Astrocyte (in vitro differentiated cells and primary cell): ENCODE measurements at regions not wholly inside any gene's neighbourhood (a gene's known extent, or its start where the extent isn't known, plus 50 kb on each side); places are given as distances from the start of the nearest gene placed in this dataset.
A peak's percentile ranks its signal among the peaks of the same experiment; 100 is the strongest.

ENCODE experiments used
- DNase-seq: peaks from one replicate; pipeline ENCODE4 v3.0.0-alpha.2; 2010; ENCODE audit warnings: low read depth
- FAIRE-seq: peaks from 2 replicates; lab custom pipeline; 2011; peaks lifted over from hg19 to GRCh38; lab: Jason Lieb, UNC
- H2AFZ ChIP-seq: 2 replicates; pipeline ENCODE4 v1.6.0; 2012; ENCODE audit warnings: low read depth, low read length, inconsistent platforms
- H3K27ac ChIP-seq: 2 replicates; pipeline ENCODE4 v1.5.1; 2011; ENCODE audit warnings: low read depth, low read length, inconsistent platforms
- H3K27me3 ChIP-seq: 2 replicates; pipeline ENCODE4 v1.6.0; 2011; ENCODE audit warnings: low read length, inconsistent platforms; ENCODE audit not compliant: insufficient read depth
- H3K36me3 ChIP-seq: 2 replicates; pipeline ENCODE4 v1.5.1; 2011; ENCODE audit warnings: low read length, inconsistent platforms; ENCODE audit not compliant: insufficient read depth
- H3K4me1 ChIP-seq: 2 replicates; pipeline ENCODE4 v1.5.1; 2011; ENCODE audit warnings: low read length, inconsistent platforms; ENCODE audit not compliant: insufficient read depth
- H3K4me2 ChIP-seq: 2 replicates; pipeline ENCODE4 v1.6.0; 2012; ENCODE audit warnings: low read length, inconsistent platforms
- H3K4me3 ChIP-seq: 2 replicates; pipeline ENCODE4 v1.5.1; 2011; ENCODE audit warnings: low read depth, mild to moderate bottlenecking, low read length, inconsistent platforms; ENCODE audit not compliant: insufficient read depth
- H3K79me2 ChIP-seq: 2 replicates; pipeline ENCODE4 v1.6.0; 2012; ENCODE audit warnings: mild to moderate bottlenecking, low read length, inconsistent platforms; ENCODE audit not compliant: insufficient read depth
- H3K9ac ChIP-seq: 2 replicates; pipeline ENCODE4 v1.6.0; 2012; ENCODE audit warnings: mild to moderate bottlenecking, low read length, inconsistent platforms
- H3K9me3 ChIP-seq: 2 replicates; pipeline ENCODE4 v1.5.1; 2012; ENCODE audit warnings: low read depth, mild to moderate bottlenecking, low read length, inconsistent platforms; ENCODE audit not compliant: insufficient read depth
- H4K20me1 ChIP-seq: 2 replicates; pipeline ENCODE4 v1.6.0; 2012; ENCODE audit warnings: low read length, inconsistent platforms; ENCODE audit not compliant: insufficient read depth
- H3K27ac Mint-ChIP-seq: one replicate; pipeline ENCODE4 v1.8.0; 2021; ENCODE audit warnings: mild to moderate bottlenecking, mixed read lengths; ENCODE audit not compliant: unreplicated experiment
- H3K27me3 Mint-ChIP-seq: one replicate; pipeline ENCODE4 v1.8.0; 2021; ENCODE audit warnings: low read depth, mixed read lengths; ENCODE audit not compliant: unreplicated experiment
- H3K36me3 Mint-ChIP-seq: one replicate; pipeline ENCODE4 v1.8.0; 2021; ENCODE audit warnings: low read depth, mixed read lengths; ENCODE audit not compliant: unreplicated experiment
- H3K4me1 Mint-ChIP-seq: one replicate; pipeline ENCODE4 v1.8.0; 2021; ENCODE audit warnings: low read depth, mixed read lengths; ENCODE audit not compliant: unreplicated experiment
- H3K4me3 Mint-ChIP-seq: one replicate; pipeline ENCODE4 v1.8.0; 2021; ENCODE audit warnings: mild to moderate bottlenecking, moderate library complexity, mixed read lengths; ENCODE audit not compliant: unreplicated experiment
- H3K9me3 Mint-ChIP-seq: one replicate; pipeline ENCODE4 v1.8.0; 2021; ENCODE audit warnings: mild to moderate bottlenecking, mixed read lengths; ENCODE audit not compliant: unreplicated experiment
- EZH2 ChIP-seq: IDR thresholded peaks from 2 replicates; pipeline ENCODE4 v1.6.1; 2012; ENCODE audit warnings: mild to moderate bottlenecking, low read length, inconsistent platforms; ENCODE audit not compliant: insufficient read depth
- TF ChIP-seq, protein P1 (sequence below): IDR thresholded peaks from 2 replicates; pipeline ENCODE4 v1.5.1; 2011; ENCODE audit warnings: low read depth, mild to moderate bottlenecking, inconsistent platforms, low read length, moderate library complexity; ENCODE audit not compliant: insufficient read depth

DNA sequence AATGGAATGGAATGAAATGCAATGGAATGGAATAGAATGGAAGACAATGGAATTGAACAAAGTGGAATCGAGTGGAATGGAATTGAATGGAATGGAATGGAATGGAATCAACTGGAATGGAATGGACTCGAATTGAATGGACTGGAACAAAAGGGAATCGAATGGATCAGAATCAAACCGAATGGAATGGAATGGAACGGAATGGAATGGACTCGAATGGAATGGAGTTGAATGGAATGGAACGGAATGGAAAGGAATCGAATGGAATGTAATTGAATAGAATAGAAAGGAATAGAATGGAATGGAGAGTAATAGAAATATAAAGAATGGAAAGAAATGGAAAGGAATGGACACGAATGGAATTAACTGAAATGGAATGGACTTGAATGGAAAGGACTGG is 475.2 kb upstream of the WSB1 start:
- Histone ChIP-seq H3K4me2 (no peak overlapping the region), H3K4me3 (no peak overlapping the region), H3K36me3 (no peaks in the 10 kb centered on the region), H3K27ac (no peak overlapping the region), H2AFZ (no peak overlapping the region), H4K20me1 (no peaks in the 10 kb centered on the region), H3K79me2 (no peaks in the 10 kb centered on the region), H3K9me3 (peaks cover 60% of the 10 kb centered on the region), H3K9ac (no peak overlapping the region), H3K27me3 (no peaks in the 10 kb centered on the region), H3K4me1 (no peaks in the 10 kb centered on the region)
- Mint-ChIP-seq H3K36me3 (no peaks in the 10 kb centered on the region), H3K4me1 (no peaks in the 10 kb centered on the region), H3K9me3 (no peaks in the 10 kb centered on the region), H3K4me3 (no peak overlapping the region), H3K27ac (no peak overlapping the region), H3K27me3 (no peaks in the 10 kb centered on the region)
- DNase-seq, result peak; percentile 23
- FAIRE-seq, result no peak
- no peak for TF ChIP-seq EZH2
- TF ChIP-seq, protein P1, sequence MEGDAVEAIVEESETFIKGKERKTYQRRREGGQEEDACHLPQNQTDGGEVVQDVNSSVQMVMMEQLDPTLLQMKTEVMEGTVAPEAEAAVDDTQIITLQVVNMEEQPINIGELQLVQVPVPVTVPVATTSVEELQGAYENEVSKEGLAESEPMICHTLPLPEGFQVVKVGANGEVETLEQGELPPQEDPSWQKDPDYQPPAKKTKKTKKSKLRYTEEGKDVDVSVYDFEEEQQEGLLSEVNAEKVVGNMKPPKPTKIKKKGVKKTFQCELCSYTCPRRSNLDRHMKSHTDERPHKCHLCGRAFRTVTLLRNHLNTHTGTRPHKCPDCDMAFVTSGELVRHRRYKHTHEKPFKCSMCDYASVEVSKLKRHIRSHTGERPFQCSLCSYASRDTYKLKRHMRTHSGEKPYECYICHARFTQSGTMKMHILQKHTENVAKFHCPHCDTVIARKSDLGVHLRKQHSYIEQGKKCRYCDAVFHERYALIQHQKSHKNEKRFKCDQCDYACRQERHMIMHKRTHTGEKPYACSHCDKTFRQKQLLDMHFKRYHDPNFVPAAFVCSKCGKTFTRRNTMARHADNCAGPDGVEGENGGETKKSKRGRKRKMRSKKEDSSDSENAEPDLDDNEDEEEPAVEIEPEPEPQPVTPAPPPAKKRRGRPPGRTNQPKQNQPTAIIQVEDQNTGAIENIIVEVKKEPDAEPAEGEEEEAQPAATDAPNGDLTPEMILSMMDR, result no peak
